LNCAP (cell line): ENCODE measurements at regions not wholly inside any gene's neighbourhood (a gene's known extent, or its start where the extent isn't known, plus 50 kb on each side); places are given as distances from the start of the nearest gene placed in this dataset.

ENCODE experiments used
- CTCF ChIP-seq: fragments of 450-650 bp; IDR thresholded peaks from 2 replicates; pipeline ENCODE4 v1.5.1; 2017; ENCODE audit warnings: mild to moderate bottlenecking

GRCh38 chr13:23025864-23026608 is 154.7 kb upstream of the SGCG start:
- TF ChIP-seq CTCF: no peak

GRCh38 chr13:23039266-23039935 is 141.4 kb upstream of the SGCG start:
- no peak for TF ChIP-seq CTCF

GRCh38 chr13:23042181-23042580 is 138.6 kb upstream of the SGCG start:
- TF ChIP-seq CTCF: no peak

GRCh38 chr13:23044906-23045305 is 135.9 kb upstream of the SGCG start:
- no peak for TF ChIP-seq CTCF

GRCh38 chr13:23050126-23050525 is 130.7 kb upstream of the SGCG start:
- no peak for TF ChIP-seq CTCF

- no peak for TF ChIP-seq CTCF
Measured at GRCh38 chr13:23059173-23059572, 121.6 kb upstream of the SGCG start.

- TF ChIP-seq CTCF: no peak
Measured at GRCh38 chr13:23060959-23061358, 119.8 kb upstream of the SGCG start.
